Left kidney (tissue), 1 donor: ENCODE measurements at regions not wholly inside any gene's neighbourhood (a gene's known extent, or its start where the extent isn't known, plus 50 kb on each side); places are given as distances from the start of the nearest gene placed in this dataset.

ENCODE experiments used
- DNase-seq: peaks from one replicate; pipeline ENCODE4 v3.0.0-alpha.2; 2013

- no peak for DNase-seq
Measured at GRCh38 chr1:208785629-208786028, 541.4 kb upstream of the PLXNA2 start.

- no peak for DNase-seq
Measured at GRCh38 chr1:208787219-208787618, 543.0 kb upstream of the PLXNA2 start.

DNA sequence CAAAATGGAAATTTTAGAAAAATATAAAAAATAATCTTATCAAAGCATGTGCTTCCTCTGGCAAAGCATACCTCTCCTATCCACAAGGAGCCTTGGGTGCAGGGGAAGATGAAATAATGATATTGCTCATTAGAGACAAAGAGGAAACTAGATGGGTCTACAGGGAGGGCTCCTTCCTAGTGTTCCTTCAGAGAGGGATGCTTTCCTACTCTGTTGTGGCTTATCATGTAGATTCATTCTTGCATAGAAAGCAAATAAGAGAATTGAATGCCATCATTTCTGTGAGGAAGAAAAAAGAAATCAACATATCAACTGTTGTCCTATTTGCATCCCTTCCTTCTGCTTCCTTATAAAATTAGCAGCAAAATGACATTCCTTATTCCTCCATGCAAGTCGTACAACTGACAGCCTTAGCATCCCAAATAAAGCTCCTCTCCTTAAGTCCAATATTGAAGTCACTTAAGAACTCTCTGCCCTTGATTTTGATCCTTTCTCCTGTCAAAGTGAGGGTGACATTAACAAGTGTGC, 543.9 kb upstream of the PLXNA2 start:
- no peak for DNase-seq

- DNase-seq: no peak
Measured at GRCh38 chr1:208791456-208791855, 547.3 kb upstream of the PLXNA2 start.

GRCh38 chr1:208793861-208794345, 549.7 kb upstream of the PLXNA2 start:
- no peak for DNase-seq

- DNase-seq: no peak
Measured at GRCh38 chr1:208799186-208799585, 555.0 kb upstream of the PLXNA2 start.

DNA sequence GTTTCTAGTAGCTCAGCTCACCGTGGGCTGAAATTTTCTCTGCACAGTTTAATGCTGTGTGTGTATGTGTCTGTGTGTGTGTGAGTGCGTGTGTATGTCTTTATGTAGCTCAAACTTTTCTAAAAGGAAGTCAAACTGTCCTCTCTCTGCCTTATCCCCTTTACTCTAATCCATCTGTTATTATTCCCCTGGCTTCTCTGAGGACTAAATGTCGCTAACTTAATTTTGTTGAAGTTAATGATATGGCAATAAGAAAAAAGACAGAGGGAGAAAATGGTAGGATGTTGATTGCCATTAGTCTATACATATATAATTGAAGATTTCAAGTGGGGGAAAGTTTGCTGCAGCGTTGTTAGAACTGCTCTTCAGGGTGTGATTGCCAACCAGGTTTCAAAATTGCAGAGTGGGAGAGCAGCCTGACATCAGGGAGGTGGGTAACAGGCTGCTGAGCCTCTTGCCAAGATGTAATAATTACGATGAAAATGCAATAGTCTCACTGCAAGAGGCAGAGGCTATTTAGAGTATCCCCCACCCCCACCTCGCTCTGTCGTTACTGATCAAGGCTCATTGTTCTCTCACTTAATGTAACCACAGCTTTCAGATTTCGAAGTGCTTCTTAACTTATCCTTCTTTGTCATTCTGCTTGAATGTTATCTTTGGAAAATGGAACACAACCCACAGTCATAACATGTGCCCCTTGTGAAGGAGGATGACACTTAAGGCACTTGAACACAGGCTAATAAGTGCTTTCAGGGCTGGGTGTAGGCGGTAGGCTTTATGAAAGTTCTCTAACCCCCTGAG, 559.0 kb upstream of the PLXNA2 start:
- DNase-seq: no peak

DNA sequence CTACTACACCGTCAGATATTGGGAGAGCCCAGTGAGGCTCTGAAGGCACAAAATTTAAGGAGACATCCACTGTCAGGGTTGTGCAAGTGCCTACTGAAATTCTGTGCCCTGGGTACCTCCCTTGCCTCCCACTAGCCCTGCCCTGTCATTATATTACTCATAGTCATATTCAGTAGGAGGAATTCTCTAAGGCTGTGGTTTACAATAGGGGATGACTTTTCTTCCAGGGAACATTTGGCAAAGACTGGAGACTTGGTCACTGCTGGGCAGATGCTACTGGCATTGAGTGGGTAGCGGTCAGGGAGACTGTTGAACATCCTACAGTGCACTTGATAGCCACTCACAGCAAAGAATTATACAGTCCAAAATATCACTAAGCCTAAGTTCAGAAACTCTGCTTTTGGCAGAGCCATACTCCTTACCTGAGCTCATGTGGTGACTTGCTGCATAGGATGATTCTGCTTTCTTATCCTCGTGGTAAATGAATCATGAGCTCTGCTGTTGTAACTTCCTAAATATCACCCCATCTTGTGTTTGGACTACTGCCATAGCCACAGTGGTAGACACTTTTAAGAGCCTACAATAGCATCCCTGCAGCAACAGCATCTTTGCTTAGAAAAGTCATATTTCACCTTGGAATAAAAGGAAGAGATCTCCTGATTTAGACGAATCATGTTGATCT, 563.4 kb upstream of the PLXNA2 start:
- DNase-seq: no peak

GRCh38 chr1:208808301-208808700, 564.1 kb upstream of the PLXNA2 start:
- no peak for DNase-seq

- no peak for DNase-seq
Measured at GRCh38 chr1:208809876-208810275, 565.7 kb upstream of the PLXNA2 start.

DNA sequence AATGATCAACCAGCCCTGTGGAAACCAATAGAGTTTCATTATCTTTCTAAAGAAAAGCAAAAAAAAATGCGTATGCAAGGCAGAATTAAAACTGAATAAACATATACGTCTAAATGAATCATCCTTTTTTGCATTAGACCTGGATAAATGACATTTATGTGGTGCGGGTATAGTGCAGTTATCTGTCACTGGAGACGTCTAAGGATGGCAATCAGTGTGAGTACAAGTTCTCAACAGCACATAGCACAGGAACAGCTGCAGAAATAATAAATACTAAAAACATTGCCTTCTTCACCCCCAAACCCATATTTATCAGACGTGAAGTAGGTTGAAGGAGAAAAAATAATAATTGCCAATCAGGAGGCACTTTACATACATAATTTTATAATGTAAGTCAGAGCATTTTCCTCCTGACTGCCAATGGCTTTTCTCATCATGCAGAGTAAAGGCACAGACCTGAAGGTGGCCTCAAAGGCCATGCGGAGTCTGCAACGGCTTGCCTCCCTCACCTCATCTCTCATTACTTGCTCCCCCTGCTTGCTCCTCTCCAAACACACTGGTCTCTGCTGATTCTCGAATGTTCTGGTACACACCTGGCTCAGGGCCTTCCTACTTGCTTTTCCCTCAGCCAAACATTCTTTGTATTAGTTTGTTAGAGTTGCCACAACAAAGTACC, 574.7 kb upstream of the PLXNA2 start:
- no peak for DNase-seq

DNA sequence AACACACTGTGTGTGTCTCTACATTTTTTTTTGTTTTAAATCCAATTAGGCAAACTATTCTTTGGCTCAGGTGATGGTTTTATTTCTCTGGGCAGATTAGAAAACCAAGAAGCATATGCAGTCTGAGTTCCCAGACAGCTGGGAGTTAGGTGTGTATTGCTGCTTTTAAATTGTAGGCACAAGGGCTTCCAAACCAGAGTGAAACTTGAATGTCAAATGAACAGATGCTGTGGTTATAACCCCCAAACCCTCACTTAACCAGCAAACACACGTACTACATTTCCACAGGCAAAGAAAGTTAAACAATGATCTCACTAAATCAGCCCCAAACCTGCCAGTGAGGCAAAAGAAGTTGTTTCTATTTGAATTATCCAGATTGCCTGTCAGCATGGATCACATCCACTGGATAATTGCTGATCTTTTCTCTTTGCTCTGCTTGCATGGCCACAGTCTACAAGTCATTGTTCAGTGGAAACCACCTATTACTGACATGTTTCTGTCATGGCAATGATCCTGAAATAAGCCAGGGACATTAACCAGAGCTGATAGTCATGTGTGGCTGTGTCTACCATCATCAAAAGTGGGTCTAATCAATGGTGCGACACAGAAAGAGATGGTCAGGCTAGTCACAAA, 576.5 kb upstream of the PLXNA2 start:
- DNase-seq: no peak

- DNase-seq: no peak
Measured at GRCh38 chr1:208821939-208822338, 577.8 kb upstream of the PLXNA2 start.

DNA sequence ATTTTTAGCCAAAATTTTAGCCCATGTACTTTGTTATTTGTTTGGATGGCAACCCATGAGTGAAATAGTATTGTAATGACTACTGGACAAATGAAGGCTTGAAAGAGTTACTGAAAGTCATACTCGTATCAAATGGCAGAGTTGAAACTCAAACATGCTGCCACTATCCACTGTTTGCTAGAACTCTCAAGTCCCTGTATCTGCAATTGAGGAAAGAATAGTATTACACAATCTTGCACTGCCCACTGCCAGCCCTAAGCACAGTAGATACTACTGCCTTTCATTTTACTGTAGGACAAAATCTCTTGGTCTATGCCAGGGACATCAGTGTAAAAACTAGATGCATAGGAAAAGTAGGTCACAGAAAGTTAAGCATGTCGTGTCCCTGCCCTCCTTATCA, 581.1 kb upstream of the PLXNA2 start:
- no peak for DNase-seq

DNA sequence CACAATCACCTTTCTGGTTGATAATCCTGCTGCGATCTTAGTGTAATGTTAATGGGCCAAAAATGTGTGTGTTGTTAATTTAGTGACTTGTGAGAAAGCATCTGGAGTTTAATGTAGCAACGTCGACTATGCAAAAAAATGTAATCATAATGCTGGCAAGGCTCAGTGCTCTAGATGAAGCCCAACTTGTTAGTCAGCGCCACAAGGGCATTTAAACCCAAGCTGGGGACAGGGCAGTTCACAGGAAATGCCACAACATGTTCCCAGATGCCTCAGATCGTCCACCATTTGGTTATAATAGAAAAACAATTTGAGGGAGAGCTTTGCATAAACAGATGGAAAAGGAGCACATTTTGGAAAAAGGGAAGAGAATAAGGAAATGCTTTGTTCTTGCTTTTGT, 585.4 kb upstream of the PLXNA2 start:
- no peak for DNase-seq

GRCh38 chr1:208834381-208835096, 590.4 kb upstream of the PLXNA2 start:
- DNase-seq: peak; percentile 70

DNA sequence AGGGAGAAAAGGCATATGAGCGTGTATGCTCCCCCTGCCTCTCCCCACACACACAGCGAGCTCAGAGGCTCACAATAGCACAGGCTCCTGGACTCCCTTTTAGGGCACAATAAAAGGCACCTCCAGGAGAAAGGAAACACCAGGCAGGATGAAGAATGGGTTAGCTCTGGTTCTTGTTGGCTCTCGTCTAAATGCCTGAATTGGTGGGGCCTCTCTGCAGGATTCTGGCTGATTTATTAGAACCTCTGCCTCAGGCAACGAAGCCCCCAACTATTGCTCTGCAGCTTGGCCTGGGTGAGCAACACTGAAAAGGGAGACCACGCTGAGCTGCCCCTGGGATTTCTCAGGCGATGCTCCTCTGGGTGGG, 590.9 kb upstream of the PLXNA2 start:
- DNase-seq: peak; percentile 46

DNA sequence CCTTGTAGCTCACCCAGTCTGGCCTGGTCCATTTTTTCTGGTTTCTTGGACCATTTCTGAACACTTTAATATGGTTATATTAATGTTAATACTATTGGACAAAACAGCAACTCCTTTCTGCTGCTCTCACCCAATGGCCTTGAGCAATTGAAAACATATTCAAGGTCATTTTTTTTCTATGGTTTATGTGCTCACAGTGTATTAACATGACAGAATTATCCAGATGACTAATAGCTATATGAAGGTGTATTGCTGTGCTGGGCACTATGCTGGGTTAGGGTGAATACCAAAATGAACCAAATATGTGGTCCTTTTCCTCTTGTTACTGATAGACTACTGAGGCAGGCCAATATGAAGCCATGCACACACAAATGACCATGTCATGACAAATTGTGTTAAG, 591.6 kb upstream of the PLXNA2 start:
- no peak for DNase-seq

DNA sequence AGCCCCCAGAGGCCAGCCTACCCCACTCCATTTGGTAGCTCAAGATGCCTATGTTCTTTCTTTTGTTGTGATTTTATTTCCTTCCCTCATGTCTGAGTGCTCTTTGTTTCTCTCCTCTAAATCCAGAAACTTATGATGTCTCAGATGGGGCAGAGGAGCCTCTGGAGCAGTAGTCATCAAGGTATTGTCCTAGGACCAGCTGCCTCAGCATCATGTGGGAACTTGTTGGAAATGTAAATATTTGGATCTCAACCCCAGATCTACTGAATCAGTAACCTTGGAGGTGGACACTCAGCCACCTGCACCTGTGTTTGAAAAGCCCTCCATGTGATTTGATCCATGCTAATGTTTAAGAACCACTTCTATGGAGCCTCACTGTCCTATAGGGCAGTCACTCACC, 593.1 kb upstream of the PLXNA2 start:
- no peak for DNase-seq

DNA sequence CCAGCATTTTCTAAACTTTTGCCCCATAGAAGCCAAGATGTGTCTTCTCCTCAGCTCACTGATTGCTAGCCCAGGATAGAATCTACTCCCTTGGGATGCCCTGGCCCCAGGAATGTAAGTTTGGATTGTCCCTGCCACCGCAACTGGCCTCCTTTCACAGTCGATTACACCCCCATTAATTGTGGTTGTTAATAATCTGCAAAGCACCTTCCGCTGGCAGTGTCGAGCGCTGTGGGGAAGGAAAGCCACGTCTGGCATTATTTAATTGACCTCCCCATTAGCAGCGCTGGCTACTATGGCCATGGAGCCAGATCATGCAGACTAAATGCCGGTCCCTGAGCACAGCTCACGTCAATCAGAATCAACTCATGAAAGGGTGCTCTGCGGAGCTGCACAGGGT, 597.3 kb upstream of the PLXNA2 start:
- no peak for DNase-seq

GRCh38 chr1:208842451-208842850, 598.3 kb upstream of the PLXNA2 start:
- no peak for DNase-seq

DNA sequence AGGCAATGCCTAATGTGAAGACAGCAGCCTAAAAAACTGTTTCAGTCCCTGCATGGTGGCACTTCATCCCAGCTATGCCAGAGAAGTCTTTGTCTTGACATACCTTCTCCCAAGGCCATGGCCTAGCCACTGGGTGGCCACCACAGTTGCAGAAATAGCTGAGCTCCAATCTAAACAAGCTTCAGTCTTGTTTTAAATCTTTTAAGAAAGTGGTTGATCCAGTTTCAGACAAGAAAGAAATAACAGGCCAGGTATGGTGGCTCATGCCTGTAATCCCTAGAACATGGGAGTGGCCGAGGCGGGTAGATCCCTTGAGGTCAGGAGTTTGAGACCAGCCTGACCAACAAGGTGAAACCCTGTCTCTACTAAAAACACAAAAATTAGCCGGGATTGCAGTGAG, 600.0 kb upstream of the PLXNA2 start:
- no peak for DNase-seq
